DMS53 treated with DMSO at 0.1 percent for 48 hours (cell line): ENCODE measurements at regions not wholly inside any gene's neighbourhood (a gene's known extent, or its start where the extent isn't known, plus 50 kb on each side); places are given as distances from the start of the nearest gene placed in this dataset.
"Not testable (repeated sequence)": the region's sequence is repeated elsewhere in the genome, so short reads cannot be mapped to it uniquely, and the experiment has no call there.

Experiments
- DNase-seq: peaks from one replicate; lab custom pipeline; 2025; ENCODE audit not compliant: unreplicated experiment; lab: John Stamatoyannopoulos, UW

DNA sequence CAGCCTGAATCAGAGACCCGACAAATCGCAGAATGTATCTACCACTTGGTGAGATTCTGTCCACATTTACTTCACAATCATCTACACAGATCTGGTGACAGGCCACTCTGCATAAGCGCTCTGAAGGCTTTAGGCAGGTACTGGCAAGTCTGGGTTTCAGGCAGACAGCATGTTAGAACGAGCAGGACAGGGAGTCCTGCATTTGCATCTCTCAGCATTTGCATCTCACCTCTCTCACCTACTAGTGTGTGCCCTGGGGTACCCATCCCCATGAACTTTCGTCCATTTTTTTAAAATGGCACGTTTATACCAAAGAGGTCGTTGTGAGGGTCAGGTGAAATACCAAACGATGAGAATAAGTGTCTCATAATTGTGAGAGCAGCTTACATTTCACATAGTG lies 108.2 kb downstream of the SPATA31A1 start:
- not testable (repeated sequence) for DNase-seq

DNA sequence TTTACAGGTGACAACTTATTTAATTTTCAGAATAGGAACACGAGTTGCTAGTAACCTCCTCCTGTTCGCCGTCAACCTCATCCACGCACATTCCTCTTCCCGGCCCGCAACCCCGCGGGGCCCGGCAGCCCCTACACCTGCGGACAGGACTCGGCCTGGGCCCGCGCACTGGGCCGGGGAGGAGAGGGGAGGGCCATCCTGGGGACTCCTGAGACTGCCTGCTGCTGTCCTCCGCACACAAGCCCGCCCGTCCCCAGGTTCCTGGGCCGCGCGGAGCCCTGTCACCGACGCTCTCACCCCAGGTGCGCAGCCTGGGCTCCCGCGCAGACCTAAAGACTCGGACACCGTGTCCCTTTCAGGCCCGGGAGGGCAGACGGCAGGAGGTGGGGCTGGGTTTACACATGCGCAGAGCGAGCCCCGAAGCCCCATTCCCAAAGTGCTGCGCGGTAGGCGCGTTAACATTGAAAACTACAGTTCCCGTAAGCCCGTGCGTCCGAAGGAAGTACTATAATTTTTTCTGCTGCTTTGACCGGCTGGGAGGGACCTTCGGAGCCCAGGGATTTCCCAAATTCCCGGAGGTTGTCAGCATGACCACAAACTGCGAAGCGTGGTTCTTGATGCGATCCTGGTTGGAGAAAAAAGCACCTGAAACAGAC lies 108.8 kb downstream of the SPATA31A1 start:
- DNase-seq: peak; percentile 69

GRCh38 chr9:39474499-39474898 lies 119.0 kb downstream of the SPATA31A1 start:
- not testable (repeated sequence) for DNase-seq

DNA sequence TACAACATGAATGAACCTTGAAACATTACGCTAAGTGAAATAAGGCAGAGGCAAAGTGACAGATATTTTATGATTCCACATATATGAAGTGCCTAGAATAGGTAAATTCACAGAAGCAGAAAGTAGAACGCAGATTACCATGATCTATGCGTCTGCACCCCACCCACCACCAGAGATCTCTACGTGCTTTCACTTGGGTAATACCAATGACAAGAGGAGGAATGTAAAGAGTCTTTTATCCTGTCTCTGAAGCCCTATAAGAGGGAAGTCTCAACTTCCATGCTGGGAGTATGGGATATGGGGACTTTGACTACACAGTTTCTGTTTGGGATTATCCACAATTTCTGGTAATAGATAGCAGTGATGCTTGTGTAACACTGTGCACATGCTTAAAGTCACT lies 127.6 kb downstream of the SPATA31A1 start:
- DNase-seq: not testable (repeated sequence)

- not testable (repeated sequence) for DNase-seq
Measured at GRCh38 chr9:39483880-39484279, 128.4 kb downstream of the SPATA31A1 start.

DNA sequence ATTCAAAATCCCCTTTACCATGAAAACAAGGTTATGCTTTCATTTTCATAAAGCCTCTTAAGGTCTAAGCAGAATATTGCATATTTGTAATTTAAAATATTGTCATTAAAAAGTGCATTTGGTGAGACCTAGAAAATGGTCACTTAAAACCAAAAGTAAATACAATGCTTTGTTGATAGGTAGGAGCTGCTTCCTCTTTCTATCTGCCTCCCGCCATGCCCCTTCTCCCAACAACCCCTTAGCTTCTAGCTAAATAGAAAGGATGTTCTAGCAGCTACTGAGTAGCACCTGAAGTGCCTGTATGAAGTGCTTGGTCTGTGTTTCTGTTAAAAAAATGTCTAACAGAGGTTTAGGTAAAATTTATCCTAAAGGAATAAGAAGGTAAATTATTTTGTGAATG lies 128.8 kb downstream of the SPATA31A1 start:
- DNase-seq: not testable (repeated sequence)

- not testable (repeated sequence) for DNase-seq
Measured at GRCh38 chr9:39487477-39487876, 132.0 kb downstream of the SPATA31A1 start.

DNA sequence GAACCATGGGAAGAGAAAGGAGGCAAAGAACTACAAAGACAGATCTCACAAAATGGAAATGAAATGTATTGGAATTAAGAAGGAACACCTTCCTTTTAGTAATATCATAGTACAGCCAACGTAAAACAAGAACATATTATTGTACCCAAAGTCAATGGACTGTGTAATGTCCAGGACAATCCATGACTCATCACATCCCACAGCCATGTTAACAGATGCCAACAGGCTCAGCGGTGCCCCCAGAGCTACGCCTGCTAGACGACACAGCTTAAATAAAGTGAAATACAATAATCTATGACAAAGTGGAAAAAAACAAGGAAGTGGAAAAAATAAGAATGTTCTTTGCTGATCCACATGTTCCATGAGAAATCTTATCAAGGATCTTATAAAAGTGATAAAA lies 140.8 kb downstream of the SPATA31A1 start:
- not testable (repeated sequence) for DNase-seq

- not testable (repeated sequence) for DNase-seq
Measured at GRCh38 chr9:39503178-39503577, 147.7 kb downstream of the SPATA31A1 start.

DNA sequence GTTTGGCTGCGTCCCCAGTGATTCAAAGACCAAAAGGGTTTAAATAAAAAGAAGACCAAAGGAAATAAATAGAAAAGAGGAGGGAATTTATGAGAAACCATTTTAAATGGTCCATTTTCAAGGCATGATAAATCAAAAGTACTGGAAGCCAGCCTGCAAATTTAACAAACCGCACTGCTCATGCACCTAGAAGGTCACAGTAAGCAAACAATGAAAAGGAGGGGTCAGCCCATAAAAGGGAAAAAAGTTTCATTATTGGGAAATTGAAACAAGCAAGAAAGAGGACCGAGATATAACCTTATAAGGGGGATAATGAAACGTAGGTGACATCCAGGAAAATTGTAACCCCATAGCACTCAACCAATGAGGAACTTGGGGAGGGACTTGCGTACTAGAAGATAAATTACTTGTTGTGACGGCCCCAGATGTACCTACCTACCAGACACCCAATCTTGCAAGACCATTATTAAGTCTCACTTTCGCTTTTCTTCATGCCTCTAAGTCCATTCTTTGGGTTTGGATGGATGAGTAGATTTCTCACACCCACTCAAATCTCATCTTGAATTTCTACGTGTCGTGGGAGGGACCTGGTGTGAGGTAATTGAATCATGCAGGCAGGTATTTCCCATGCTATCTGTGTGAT lies 172.0 kb downstream of the SPATA31A1 start:
- DNase-seq: not testable (repeated sequence)

DNA sequence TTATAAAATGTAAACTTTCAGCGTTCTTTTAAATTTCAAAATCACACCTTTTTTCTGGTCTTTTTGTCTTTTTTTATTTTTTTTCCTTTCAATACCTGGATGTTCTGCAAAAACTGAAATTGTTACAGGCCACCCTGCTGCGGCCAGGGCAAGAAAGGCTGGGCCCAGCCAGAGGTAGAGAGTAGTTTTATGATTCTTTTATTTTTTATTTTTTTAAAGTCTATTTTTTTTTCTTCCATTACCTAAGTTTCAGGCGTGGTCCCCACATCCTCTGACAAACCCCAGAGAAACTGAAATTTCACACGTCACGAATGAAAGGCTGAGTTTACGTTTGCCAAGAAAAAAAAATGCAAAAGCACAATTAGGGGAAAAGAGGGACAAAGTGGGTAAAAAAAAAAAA lies 177.1 kb downstream of the SPATA31A1 start:
- DNase-seq: not testable (repeated sequence)

- not testable (repeated sequence) for DNase-seq
Measured at GRCh38 chr9:39533001-39533762, 177.7 kb downstream of the SPATA31A1 start.

DNA sequence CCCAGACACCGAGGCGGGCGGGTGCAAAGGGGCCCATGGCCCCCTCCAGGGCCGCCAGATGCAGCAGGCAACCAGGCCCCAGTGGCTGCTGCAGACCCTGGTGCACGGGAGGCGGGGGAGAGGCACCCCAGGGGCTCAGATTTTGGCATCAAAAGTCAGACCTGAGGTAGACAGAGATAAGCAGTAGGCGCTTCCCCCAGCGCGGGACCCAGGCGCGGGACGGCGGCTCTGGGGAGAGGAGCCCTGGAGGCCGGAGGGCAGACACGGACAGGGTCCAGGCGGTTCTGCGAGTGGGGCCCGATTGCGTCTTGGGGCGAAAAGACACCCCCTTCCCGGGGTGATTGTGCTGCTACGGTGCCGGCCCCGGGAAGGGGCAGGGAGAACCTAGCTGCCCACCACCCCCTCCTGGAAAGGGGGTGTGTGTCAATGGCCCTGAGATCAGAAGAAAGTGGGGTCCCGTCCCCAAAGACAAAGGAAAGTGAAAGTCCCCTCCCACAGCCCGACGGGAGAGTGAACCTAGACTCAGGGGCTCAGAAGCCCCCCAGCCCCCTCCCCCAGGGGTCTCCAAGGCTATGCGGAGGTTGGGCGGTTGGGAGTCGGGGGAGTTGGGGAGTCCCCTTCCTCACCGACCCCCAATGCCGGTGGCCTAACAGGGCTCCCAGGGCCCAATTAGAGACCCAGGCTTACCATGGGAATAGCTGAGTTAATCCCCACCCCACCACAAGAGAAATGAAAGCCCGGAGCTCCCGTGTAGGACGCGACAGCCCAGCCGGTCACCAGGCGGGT lies 178.5 kb downstream of the SPATA31A1 start:
- not testable (repeated sequence) for DNase-seq

- DNase-seq: not testable (repeated sequence)
Measured at GRCh38 chr9:39534897-39535296, 179.4 kb downstream of the SPATA31A1 start.

DNA sequence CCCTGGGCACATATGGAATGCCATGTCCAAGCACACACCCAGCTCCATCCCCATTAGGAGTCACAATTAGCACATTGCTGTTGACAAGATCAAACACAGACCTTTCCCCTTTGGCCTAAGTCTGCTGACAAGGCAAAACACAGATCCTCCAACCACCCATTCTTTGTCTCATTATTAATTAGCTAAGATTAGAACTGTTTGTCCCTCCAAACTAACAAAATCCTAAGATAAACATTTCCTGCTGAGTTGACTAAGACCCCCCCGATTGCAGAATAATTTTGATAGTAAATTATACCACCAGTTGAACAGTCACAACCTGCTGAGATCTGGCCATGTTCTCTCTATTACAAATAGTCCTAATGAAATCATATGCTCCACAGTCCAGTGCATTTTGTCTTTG lies 186.7 kb downstream of the SPATA31A1 start:
- not testable (repeated sequence) for DNase-seq

- DNase-seq: not testable (repeated sequence)
Measured at GRCh38 chr9:39545079-39545478, 189.6 kb downstream of the SPATA31A1 start.

DNA sequence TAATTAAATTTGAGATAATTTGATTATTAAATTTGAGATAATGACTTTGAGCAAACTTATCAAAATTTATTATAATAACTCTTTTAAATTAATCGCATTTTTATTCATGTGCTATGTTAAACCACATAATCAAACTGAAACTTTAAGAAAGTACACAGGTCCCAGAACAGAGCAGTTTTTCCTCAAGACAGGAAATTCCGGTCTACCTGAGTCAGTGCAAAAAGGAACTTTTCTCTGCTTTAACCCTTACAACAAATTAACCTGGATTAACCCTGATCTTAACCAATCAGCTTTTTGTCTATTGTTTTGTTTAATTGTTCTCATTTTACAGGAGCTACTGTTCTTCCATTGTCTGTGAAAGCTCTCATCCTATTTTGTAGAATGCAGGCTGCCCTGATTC lies 195.1 kb downstream of the SPATA31A1 start:
- DNase-seq: not testable (repeated sequence)

- DNase-seq: not testable (repeated sequence)
Measured at GRCh38 chr9:39551544-39551943, 196.1 kb downstream of the SPATA31A1 start.

DNA sequence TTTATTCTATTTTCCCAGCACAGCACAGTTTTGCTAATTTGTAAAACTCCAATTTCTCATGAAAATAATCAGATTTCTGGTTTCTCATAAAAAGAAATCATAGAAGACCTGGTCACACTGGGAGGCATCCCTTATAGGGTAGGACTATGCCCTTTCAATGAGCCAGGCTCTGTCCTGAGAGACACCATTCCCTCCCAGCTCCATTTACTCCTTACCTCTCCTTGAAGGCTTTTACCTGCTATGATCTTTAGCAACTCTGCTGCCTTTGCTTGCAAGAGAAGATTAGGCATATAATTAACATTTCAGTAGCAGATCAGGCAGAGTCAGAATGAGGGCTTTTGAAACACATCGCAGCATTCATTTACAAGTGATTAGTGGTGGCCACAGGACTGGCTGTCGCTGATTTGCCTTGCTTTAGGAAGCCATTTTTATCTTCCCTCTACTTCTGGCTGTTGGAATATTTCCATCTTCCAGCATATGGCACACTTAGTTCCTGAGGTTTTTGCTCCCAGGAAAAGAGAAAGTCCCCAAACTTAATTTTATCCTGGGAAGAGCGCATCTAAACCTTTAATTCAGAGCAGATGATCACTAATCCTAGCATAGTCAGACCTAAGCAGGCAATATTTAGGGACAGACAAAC lies 196.9 kb downstream of the SPATA31A1 start:
- not testable (repeated sequence) for DNase-seq

GRCh38 chr9:39554352-39554751 lies 198.9 kb downstream of the SPATA31A1 start:
- DNase-seq: not testable (repeated sequence)
